GM18526 (cell line): ENCODE measurements at regions not wholly inside any gene's neighbourhood (a gene's known extent, or its start where the extent isn't known, plus 50 kb on each side); places are given as distances from the start of the nearest gene placed in this dataset.

Experiments used
- POLR2A ChIP-seq: IDR thresholded peaks from 3 replicates; pipeline ENCODE4 v1.6.1; 2011; ENCODE audit not compliant: insufficient read length; ENCODE audit errors: extremely low read depth

GRCh38 chr3:194832346-194833104 is 146.8 kb downstream of the FAM43A start:
- no peak for TF ChIP-seq POLR2A

- no peak for TF ChIP-seq POLR2A
Observed at GRCh38 chr3:194833114-194833910, 147.6 kb downstream of the FAM43A start.

- TF ChIP-seq POLR2A: no peak
Observed at GRCh38 chr3:194836661-194837060, 151.0 kb downstream of the FAM43A start.

- TF ChIP-seq POLR2A: no peak
Observed at GRCh38 chr3:194837457-194838127, 151.9 kb downstream of the FAM43A start.

- no peak for TF ChIP-seq POLR2A
Observed at GRCh38 chr3:194838236-194838635, 152.6 kb downstream of the FAM43A start.

GRCh38 chr3:194840661-194841514 is 155.2 kb downstream of the FAM43A start:
- no peak for TF ChIP-seq POLR2A

GRCh38 chr3:194841515-194841841 is 155.8 kb downstream of the FAM43A start:
- TF ChIP-seq POLR2A: no peak

GRCh38 chr3:194843556-194843955 is 157.9 kb downstream of the FAM43A start:
- TF ChIP-seq POLR2A: no peak

GRCh38 chr3:194844046-194844445 is 158.4 kb downstream of the FAM43A start:
- no peak for TF ChIP-seq POLR2A

- TF ChIP-seq POLR2A: no peak
Observed at GRCh38 chr3:194849166-194849875, 163.6 kb downstream of the FAM43A start.

GRCh38 chr3:194851254-194851653 is 165.6 kb downstream of the FAM43A start:
- TF ChIP-seq POLR2A: no peak

GRCh38 chr3:194851941-194852340 is 166.3 kb downstream of the FAM43A start:
- no peak for TF ChIP-seq POLR2A

GRCh38 chr3:194852345-194852744 is 166.7 kb downstream of the FAM43A start:
- no peak for TF ChIP-seq POLR2A

- TF ChIP-seq POLR2A: no peak
Observed at GRCh38 chr3:194852831-194853508, 167.3 kb downstream of the FAM43A start.
